GM12878 (cell line): ENCODE measurements at regions not wholly inside any gene's neighbourhood (a gene's known extent, or its start where the extent isn't known, plus 50 kb on each side); places are given as distances from the start of the nearest gene placed in this dataset.

Source experiments
- ATAC-seq: fragments of 200-7000 bp; cut with Tn5 transposase; 3 replicates; pipeline ENCODE4 v1.9.1; 2020; ENCODE audit warnings: mild to moderate bottlenecking, moderate library complexity
- BruUV-seq: library from RNA; stranded (reverse); fragments of 400-500 nt; replicated peaks from 2 replicates; lab custom pipeline; 2021; lab: Mats Ljungman, UMichigan
- CTCF ChIA-PET: fragments of 300-600 bp; sonication (Branson Sonifier 250); formaldehyde crosslinking; extraction: SDS; loops from one replicate; lab custom pipeline; 2021; ENCODE audit warnings: inconsistent platforms; lab: Yijun Ruan, JAX
- POLR2A ChIA-PET: fragments of 350-600 bp; formaldehyde crosslinking; extraction: SDS; loops from one replicate; lab custom pipeline; 2021; ENCODE audit warnings: inconsistent platforms; lab: Charles Lee
- RAD21 ChIA-PET: fragments of 300-600 bp; sonication (Branson Sonifier 250); formaldehyde crosslinking; loops from one replicate; lab custom pipeline; 2023; ENCODE audit warnings: antibody characterized with exemption; ENCODE audit not compliant: unreplicated experiment; lab: Charles Lee
- SMC1A ChIA-PET: fragments of 300-600 bp; sonication (Branson Sonifier 250); formaldehyde crosslinking; loops from one replicate; lab custom pipeline; 2023; ENCODE audit not compliant: unreplicated experiment, uncharacterized antibody; lab: Charles Lee
- DNase-seq: peaks from one replicate; pipeline ENCODE4 v3.0.0-alpha.2; 2011; ENCODE audit warnings: low read depth, low spot score
- FAIRE-seq: peaks from 3 replicates; lab custom pipeline; 2011; peaks lifted over from hg19 to GRCh38; lab: Jason Lieb, UNC
- H2AFZ ChIP-seq: 2 replicates; pipeline ENCODE4 v1.6.0; 2011; ENCODE audit warnings: low read depth, low read length, control low read depth; ENCODE audit not compliant: control insufficient read depth
- H3K27ac ChIP-seq: 2 replicates; pipeline ENCODE4 v1.5.1; 2011; ENCODE audit warnings: control low read depth; ENCODE audit not compliant: control insufficient read depth, insufficient read depth
- H3K27me3 ChIP-seq, 2 experiments: replicated peaks in 1 of 2; 2 replicates each; pipeline versions ENCODE4 v1.6.0 to v1.6.1; 2011; ENCODE audit warnings: low read length in 1 of 2; ENCODE audit not compliant: control insufficient read depth in 2 of 2, insufficient read depth in 2 of 2
- H3K36me3 ChIP-seq, 2 experiments: 2 replicates each; pipeline ENCODE4 v1.5.1; 2011; ENCODE audit warnings: low read length in 1 of 2; ENCODE audit not compliant: control insufficient read depth in 2 of 2, insufficient read depth in 2 of 2
- H3K4me1 ChIP-seq: 2 replicates; pipeline ENCODE4 v1.6.1; 2011; ENCODE audit warnings: mild to moderate bottlenecking, low read length, moderate library complexity, mixed read lengths; ENCODE audit not compliant: control insufficient read depth, insufficient read depth
- H3K4me2 ChIP-seq: 2 replicates; pipeline ENCODE4 v1.6.0; 2011; ENCODE audit warnings: control low read depth; ENCODE audit not compliant: control insufficient read depth, insufficient read depth
- H3K4me3 ChIP-seq: fragments of 200-600 bp; sonication (generic); 2 replicates; pipeline ENCODE4 v1.5.1; 2016
- H3K79me2 ChIP-seq: 2 replicates; pipeline ENCODE4 v1.6.0; 2011; ENCODE audit warnings: low read length; ENCODE audit not compliant: control insufficient read depth, insufficient read depth
- H3K9ac ChIP-seq: 2 replicates; pipeline ENCODE4 v1.8.0; 2011; ENCODE audit warnings: low read length, control low read depth, mixed read lengths; ENCODE audit not compliant: control insufficient read depth, insufficient read depth
- H3K9me3 ChIP-seq: replicated peaks from 3 replicates; pipeline ENCODE4 v1.5.1; 2011; ENCODE audit warnings: mild to moderate bottlenecking, low read length; ENCODE audit not compliant: control insufficient read depth, insufficient read depth
- H4K20me1 ChIP-seq: 2 replicates; pipeline ENCODE4 v1.6.0; 2011; ENCODE audit not compliant: control insufficient read depth, insufficient read depth
- E2F8 ChIP-seq: fragments of 450-650 bp; IDR thresholded peaks from 2 replicates; pipeline ENCODE4 v1.6.1; 2018; ENCODE audit warnings: mild to moderate bottlenecking, low read depth, moderate library complexity; ENCODE audit not compliant: partially characterized antibody
- EGR1 ChIP-seq, 2 experiments: IDR thresholded peaks; 1 replicate in 1 of 2; 2 replicates in 1 of 2; pipeline ENCODE4 v1.6.1; 2011 to 2012; ENCODE audit warnings: low read depth in 2 of 2, low read length in 2 of 2, borderline replicate concordance in 1 of 2, mild to moderate bottlenecking in 1 of 2, moderate library complexity in 1 of 2
- HDGF ChIP-seq: fragments of 450-650 bp; IDR thresholded peaks from 2 replicates; pipeline ENCODE4 v1.6.1; 2016; ENCODE audit warnings: antibody characterized with exemption
- IKZF2 ChIP-seq, 2 experiments: fragments of 450-650 bp; IDR thresholded peaks; 2 replicates each; pipeline ENCODE4 v1.6.1; 2017; ENCODE audit warnings: mild to moderate bottlenecking in 2 of 2, moderate library complexity in 2 of 2
- NBN ChIP-seq: fragments of 450-650 bp; IDR thresholded peaks from 2 replicates; pipeline ENCODE4 v1.6.1; 2016
- NFYA ChIP-seq: IDR thresholded peaks from 2 replicates; pipeline ENCODE4 v1.6.1; 2011; ENCODE audit warnings: low read depth, mild to moderate bottlenecking, low read length, improper control_type of control experiment, borderline replicate concordance
- NR2C1 ChIP-seq: fragments of 450-650 bp; IDR thresholded peaks from 2 replicates; pipeline ENCODE4 v1.6.1; 2017; ENCODE audit warnings: antibody characterized with exemption, mild to moderate bottlenecking, moderate library complexity
- RB1 ChIP-seq: fragments of 450-650 bp; formaldehyde crosslinking; IDR thresholded peaks from 2 replicates; pipeline ENCODE4 v1.6.1; 2017; ENCODE audit warnings: mild to moderate bottlenecking, borderline replicate concordance
- RELB ChIP-seq: fragments of 450-650 bp; IDR thresholded peaks from 2 replicates; pipeline ENCODE4 v1.6.1; 2017; ENCODE audit warnings: low read depth, mild to moderate bottlenecking, moderate library complexity
- SMARCA5 ChIP-seq: fragments of 450-650 bp; IDR thresholded peaks from 2 replicates; pipeline ENCODE4 v1.6.1; 2017; ENCODE audit warnings: mild to moderate bottlenecking
- SPI1 ChIP-seq: IDR thresholded peaks from 2 replicates; pipeline ENCODE4 v1.6.1; 2011; ENCODE audit warnings: low read depth, mild to moderate bottlenecking, low read length, moderate library complexity, borderline replicate concordance; ENCODE audit not compliant: insufficient read depth
- SREBF2 ChIP-seq: IDR thresholded peaks from 2 replicates; pipeline ENCODE4 v1.6.1; 2012; ENCODE audit warnings: mild to moderate bottlenecking, low read length
- STAT3 ChIP-seq: IDR thresholded peaks from 2 replicates; pipeline ENCODE4 v1.6.1; 2011; ENCODE audit warnings: low read depth, low read length, improper control_type of control experiment
- TARDBP ChIP-seq: IDR thresholded peaks from 2 replicates; pipeline ENCODE4 v1.6.1; 2016; ENCODE audit warnings: borderline replicate concordance
- TCF12 ChIP-seq: IDR thresholded peaks from 2 replicates; pipeline ENCODE4 v1.6.1; 2011; ENCODE audit warnings: low read depth, mild to moderate bottlenecking, low read length
- YY1 ChIP-seq: IDR thresholded peaks from 2 replicates; pipeline ENCODE4 v1.6.1; 2011; ENCODE audit warnings: low read depth, mild to moderate bottlenecking, low read length
- ZBED1 ChIP-seq: IDR thresholded peaks from 2 replicates; pipeline ENCODE4 v1.6.1; 2016; ENCODE audit warnings: borderline replicate concordance
- ZNF622 ChIP-seq: fragments of 450-650 bp; IDR thresholded peaks from 2 replicates; pipeline ENCODE4 v1.6.1; 2017; ENCODE audit warnings: mild to moderate bottlenecking, inconsistent platforms
- WGBS: methylation state at CpG from one replicate; pipeline ENCODE4 v1.1.6; 2016; ENCODE audit warnings: low lambda C conversion rate; ENCODE audit not compliant: insufficient replicate concordance, insufficient coverage; ENCODE audit errors: missing lambda C conversion rate; 5-methylcytosine and 5-hydroxymethylcytosine counted together
- in situ Hi-C: fragments of 300-500 bp; cut with MboI; formaldehyde crosslinking; loops from 9 replicates; pipeline ENCODE4 v1.14.3; 2018; ENCODE audit warnings: mixed read lengths
- intact Hi-C: fragments of 100-400 bp; cut with micrococcal nuclease; formaldehyde crosslinking; loops from one replicate; pipeline ENCODE4 v1.14.2; 2022; ENCODE audit not compliant: unreplicated experiment
- TF ChIP-seq, protein P1 (sequence below): IDR thresholded peaks from 2 replicates; pipeline ENCODE4 v1.6.1; 2012; ENCODE audit warnings: low read depth, low read length, improper control_type of control experiment

GRCh38 chr5:129372025-129372424, 88.1 kb upstream of the ADAMTS19 start:
- no peak overlapping the region for H3K27ac ChIP-seq
- ATAC-seq = no peak
- H2AFZ ChIP-seq = no peak overlapping the region
- H4K20me1 ChIP-seq = no peaks in the 10 kb centered on the region
- WGBS = 6% methylated on average over 2 of the region's 2 CpGs
- intact Hi-C loops = no loop called here
- CTCF ChIA-PET = no interaction called here
- H3K79me2 ChIP-seq = no peaks in the 10 kb centered on the region
- H3K27me3 ChIP-seq = no peaks in the 10 kb centered on the region
- H3K4me3 ChIP-seq = no peak overlapping the region
- H3K9me3 ChIP-seq = no peaks in the 10 kb centered on the region
- H3K4me2 ChIP-seq = no peak overlapping the region
- SMC1A ChIA-PET = no interaction called here
- RAD21 ChIA-PET = no interaction called here
- in situ Hi-C loops = no loop called here
- H3K4me1 ChIP-seq = no peaks in the 10 kb centered on the region
- no peaks in the 10 kb centered on the region for H3K36me3 ChIP-seq
- BruUV-seq = no TSS peak
- DNase-seq = no peak
- FAIRE-seq = no peak
- no peak overlapping the region for H3K9ac ChIP-seq
- POLR2A ChIA-PET = no interaction called here
- TF ChIP-seq EGR1 (IDR thresholded peaks at IDR 0.05; ENCODE audit: borderline replicate concordance in 1 of 2, low read depth in 2 of 2, low read length in 2 of 2) = no peak
- TF ChIP-seq TARDBP = no peak
- no peak for TF ChIP-seq ZBED1
- TF ChIP-seq SPI1 = no peak
- no peak for TF ChIP-seq RELB
- no peak for TF ChIP-seq SMARCA5
- no peak for TF ChIP-seq RB1
- TF ChIP-seq NR2C1 = no peak
- no peak for TF ChIP-seq NBN
- TF ChIP-seq, protein P1, sequence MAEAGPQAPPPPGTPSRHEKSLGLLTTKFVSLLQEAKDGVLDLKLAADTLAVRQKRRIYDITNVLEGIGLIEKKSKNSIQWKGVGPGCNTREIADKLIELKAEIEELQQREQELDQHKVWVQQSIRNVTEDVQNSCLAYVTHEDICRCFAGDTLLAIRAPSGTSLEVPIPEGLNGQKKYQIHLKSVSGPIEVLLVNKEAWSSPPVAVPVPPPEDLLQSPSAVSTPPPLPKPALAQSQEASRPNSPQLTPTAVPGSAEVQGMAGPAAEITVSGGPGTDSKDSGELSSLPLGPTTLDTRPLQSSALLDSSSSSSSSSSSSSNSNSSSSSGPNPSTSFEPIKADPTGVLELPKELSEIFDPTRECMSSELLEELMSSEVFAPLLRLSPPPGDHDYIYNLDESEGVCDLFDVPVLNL = no peak
- no peak for TF ChIP-seq TCF12
- no peak for TF ChIP-seq E2F8
- TF ChIP-seq YY1 = no peak
- TF ChIP-seq IKZF2 (IDR thresholded peaks at IDR 0.05) = no peak
- TF ChIP-seq ZNF622 = no peak
- TF ChIP-seq SREBF2 = no peak
- no peak for TF ChIP-seq HDGF
- TF ChIP-seq NFYA = no peak
- no peak for TF ChIP-seq STAT3
